ENCODE measurements at regions not wholly inside any gene's neighbourhood (a gene's known extent, or its start where the extent isn't known, plus 50 kb on each side); places are given as distances from the start of the nearest gene placed in this dataset.

GRCh38 chr1:194318790-194319280 lies 1132.4 kb upstream of the B3GALT2 start:
- TF ChIP-seq RFX5 (IDR thresholded peaks at IDR 0.05) (no peak), HDAC2 (IDR thresholded peaks at IDR 0.05) (no peak)
- ChIA-PET CTCF (no interaction called here), POLR2A (no interaction called here)
- 18% methylated on average over 1 of the region's 1 CpG for WGBS (ENCODE audit: missing lambda C conversion rate)
- FAIRE-seq (no peak), ATAC-seq (no peak), DNase-seq (ENCODE audit: low read depth in 1 of 2, low spot score in 1 of 2) (no peak)
- Histone ChIP-seq H3K4me1 (no peaks in the 10 kb centered on the region), H3K4me3 (no peak overlapping the region), H3K27ac (no peak overlapping the region), H3K4me2 (no peak overlapping the region), H3K9me3 (no peaks in the 10 kb centered on the region)

- H3K4me1 ChIP-seq: 0 out of 3 replicates have a peak, but pooled peaks cover 6% of the 10 kb centered on the region
- WGBS (ENCODE audit: missing lambda C conversion rate): 47% methylated on average over 2 of the region's 2 CpGs
- no peaks in the 10 kb centered on the region for H3K9me3 ChIP-seq
- H3K27ac ChIP-seq: no peak overlapping the region
- ATAC-seq (no peak), DNase-seq (ENCODE audit: low read depth in 1 of 2, low spot score in 1 of 2) (no peak), FAIRE-seq (no peak)
- 0 out of 3 replicates have a peak overlapping the region, but pooled peaks have one; percentile 16 for H3K4me2 ChIP-seq
- no peak overlapping the region for H3K4me3 ChIP-seq
- ChIA-PET CTCF (no interaction called here), POLR2A (no interaction called here)
- TF ChIP-seq MAFK (IDR thresholded peaks at IDR 0.05; ENCODE audit: partially characterized antibody) (no peak), EHF (CRISPR knock-in tag; IDR thresholded peaks at IDR 0.05) (no peak), USF2 (IDR thresholded peaks at IDR 0.05) (no peak), HMGXB4 (CRISPR knock-in tag; IDR thresholded peaks at IDR 0.05; ENCODE audit: borderline replicate concordance) (no peak), POLR2A (IDR thresholded peaks at IDR 0.05; ENCODE audit: low read length) (no peak), CEBPB (IDR thresholded peaks at IDR 0.05) (no peak), SMC3 (IDR thresholded peaks at IDR 0.05) (no peak), PBX3 (IDR thresholded peaks at IDR 0.05) (no peak), RARB (CRISPR knock-in tag; IDR thresholded peaks at IDR 0.05) (no peak), EP300 (IDR thresholded peaks at IDR 0.05) (no peak)
These were observed 1123.3 kb upstream of the B3GALT2 start for GRCh38 chr1:194309697-194310096.

DNA sequence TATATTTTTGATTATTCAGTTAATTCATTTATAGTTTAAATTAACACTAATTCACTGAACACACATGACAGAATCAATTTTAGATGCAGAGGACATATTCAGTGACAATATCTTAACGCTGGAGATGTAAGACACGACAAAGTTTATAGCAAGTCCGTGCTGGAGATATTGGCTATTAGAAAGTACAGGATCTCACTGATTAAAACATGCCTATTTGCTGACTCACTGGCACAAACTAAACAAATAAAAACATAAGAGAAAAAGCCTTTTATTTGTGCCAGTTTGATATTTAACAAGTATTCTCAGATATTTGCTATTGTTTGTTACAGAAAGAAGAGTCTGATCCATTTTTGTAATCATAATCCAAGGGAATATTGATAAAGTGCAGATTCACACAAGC lies 1122.9 kb upstream of the B3GALT2 start:
- POLR2A ChIA-PET: no interaction called here
- ATAC-seq: no peak
- TF ChIP-seq NR3C1 (IDR thresholded peaks at IDR 0.05) (no peak), KDM1A (IDR thresholded peaks at IDR 0.05; ENCODE audit: low read depth) (no peak), CHD2 (IDR thresholded peaks at IDR 0.05; ENCODE audit: low read length, partially characterized antibody) (no peak), BHLHE40 (IDR thresholded peaks at IDR 0.05; ENCODE audit: low read depth, low read length) (no peak), FOSL2 (IDR thresholded peaks at IDR 0.05) (no peak), FOSL2 (CRISPR knock-in tag; IDR thresholded peaks at IDR 0.05) (no peak), GATA3 (IDR thresholded peaks at IDR 0.05; ENCODE audit: borderline replicate concordance) (no peak), POLR2AphosphoS2 (conservative IDR thresholded peaks at IDR 0.05; ENCODE audit: low read length) (no peak), MAZ (IDR thresholded peaks at IDR 0.05; ENCODE audit: borderline replicate concordance, low read depth, low read length) (no peak), SREBF2 (IDR thresholded peaks at IDR 0.05) (no peak), ZSCAN20 (CRISPR knock-in tag; IDR thresholded peaks at IDR 0.05) (no peak), MAX (IDR thresholded peaks at IDR 0.05) (no peak), MYC (IDR thresholded peaks at IDR 0.05; ENCODE audit: borderline replicate concordance, low read length) (no peak), ZC3H11A (IDR thresholded peaks at IDR 0.05) (no peak), EHF (CRISPR knock-in tag; IDR thresholded peaks at IDR 0.05) (no peak), POLR2A (IDR thresholded peaks at IDR 0.05; ENCODE audit: low read length) (no peak), USF2 (IDR thresholded peaks at IDR 0.05) (no peak), JUNB (IDR thresholded peaks at IDR 0.05) (no peak), RFX5 (IDR thresholded peaks at IDR 0.05) (no peak), TFCP2L1 (CRISPR knock-in tag; IDR thresholded peaks at IDR 0.05) (no peak)
- TF ChIP-seq, protein P1, sequence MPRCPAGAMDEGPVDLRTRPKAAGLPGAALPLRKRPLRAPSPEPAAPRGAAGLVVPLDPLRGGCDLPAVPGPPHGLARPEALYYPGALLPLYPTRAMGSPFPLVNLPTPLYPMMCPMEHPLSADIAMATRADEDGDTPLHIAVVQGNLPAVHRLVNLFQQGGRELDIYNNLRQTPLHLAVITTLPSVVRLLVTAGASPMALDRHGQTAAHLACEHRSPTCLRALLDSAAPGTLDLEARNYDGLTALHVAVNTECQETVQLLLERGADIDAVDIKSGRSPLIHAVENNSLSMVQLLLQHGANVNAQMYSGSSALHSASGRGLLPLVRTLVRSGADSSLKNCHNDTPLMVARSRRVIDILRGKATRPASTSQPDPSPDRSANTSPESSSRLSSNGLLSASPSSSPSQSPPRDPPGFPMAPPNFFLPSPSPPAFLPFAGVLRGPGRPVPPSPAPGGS (IDR thresholded peaks at IDR 0.05): no peak
- Histone ChIP-seq H3K9me3 (no peaks in the 10 kb centered on the region), H3K4me1 (0 out of 3 replicates have a peak, but pooled peaks cover 6% of the 10 kb centered on the region), H3K4me3 (no peak overlapping the region), H3K27ac (no peak overlapping the region), H3K4me2 (peak overlapping the region; percentile 21; the same call in 1 of the 3 replicates)
- no peak for DNase-seq (ENCODE audit: low read depth in 1 of 2, low spot score in 1 of 2)
- CTCF ChIA-PET: no interaction called here
- WGBS (ENCODE audit: missing lambda C conversion rate): 39% methylated on average over 3 of the region's 3 CpGs
- no peak for FAIRE-seq

All from A549 (cell line).